ENCODE measurements at regions not wholly inside any gene's neighbourhood (a gene's known extent, or its start where the extent isn't known, plus 50 kb on each side); places are given as distances from the start of the nearest gene placed in this dataset.

GRCh38 chr11:92159931-92160330 lies 64.7 kb upstream of the FAT3 start:
- TF ChIP-seq CTCF (IDR thresholded peaks at IDR 0.05) (no peak), REST (IDR thresholded peaks at IDR 0.05; ENCODE audit: insufficient read depth in 1 of 2, low read depth in 2 of 2, low read length in 1 of 2) (no peak), POLR2AphosphoS5 (IDR thresholded peaks at IDR 0.05; ENCODE audit: low read depth, low read length) (no peak), SIN3A (IDR thresholded peaks at IDR 0.05; ENCODE audit: borderline replicate concordance, insufficient read depth, low read depth, low read length) (no peak)
